Right renal cortex interstitium (tissue), 3 donors: ENCODE measurements at regions not wholly inside any gene's neighbourhood (a gene's known extent, or its start where the extent isn't known, plus 50 kb on each side); places are given as distances from the start of the nearest gene placed in this dataset.

Experiments used
- DNase-seq, 3 donors: peaks; one replicate each; pipeline ENCODE4 v3.0.0-alpha.2; 2013; ENCODE audit warnings: low read depth in 3 of 3, low spot score in 2 of 3

DNA sequence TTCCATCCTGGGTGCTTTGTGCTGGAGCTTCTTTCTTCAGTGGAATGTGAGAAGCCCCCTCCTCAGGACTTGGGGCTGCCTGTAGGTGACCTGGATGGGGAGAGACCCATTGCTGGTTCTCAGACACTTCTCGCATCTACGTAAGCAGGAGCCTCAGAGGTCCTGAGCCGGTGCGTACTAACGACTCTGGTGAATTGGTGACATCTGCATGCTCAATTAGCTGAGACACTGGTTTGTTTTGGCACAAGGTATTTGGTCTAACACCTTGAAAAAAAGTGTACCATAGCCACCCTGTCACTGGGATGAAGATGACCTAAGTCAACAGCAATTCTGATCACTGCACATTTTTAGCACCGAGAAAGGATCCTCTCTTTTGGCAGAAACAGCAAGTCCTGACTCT is 57.7 kb downstream of the LRRC30 start:
- DNase-seq, result no peak

DNA sequence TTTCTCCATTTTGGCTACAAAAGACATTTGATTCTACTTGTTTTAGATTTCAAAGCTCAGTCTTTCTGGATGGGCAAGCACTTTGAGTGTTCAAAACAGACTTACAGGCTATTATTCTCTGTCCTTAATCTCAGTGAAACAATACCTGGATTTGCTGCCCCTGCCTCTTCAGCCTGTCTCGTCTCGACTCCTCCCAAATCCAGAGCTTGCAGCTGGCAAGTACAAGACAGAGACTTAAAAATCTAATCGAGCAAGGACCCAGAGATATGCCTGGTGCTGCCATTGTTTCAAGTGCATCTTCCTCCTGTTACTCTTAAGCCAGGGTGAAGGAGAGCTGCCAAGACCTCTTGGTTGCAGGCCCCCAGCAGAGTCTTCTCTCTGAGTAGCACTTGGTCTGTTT is 59.2 kb downstream of the LRRC30 start:
- no peak for DNase-seq

DNA sequence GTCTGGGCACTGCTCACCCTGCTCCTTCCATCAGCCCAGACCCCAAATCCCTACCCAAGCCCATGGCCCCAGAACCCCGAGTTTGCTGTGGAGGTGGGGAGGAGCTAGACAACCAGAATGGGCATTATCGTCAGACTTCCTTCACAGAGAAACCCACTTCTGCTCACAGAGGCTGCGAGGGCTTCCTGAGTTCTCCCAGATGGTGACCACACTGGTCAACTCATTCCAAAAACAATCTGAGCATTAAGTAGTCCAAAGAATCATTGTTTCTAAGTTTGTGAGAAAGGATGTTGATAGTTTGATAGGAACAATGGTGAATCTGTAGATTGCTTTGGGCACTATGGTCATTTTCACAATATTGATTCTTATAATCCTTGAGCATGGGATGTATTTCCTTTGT is 60.2 kb downstream of the LRRC30 start:
- no peak for DNase-seq

DNA sequence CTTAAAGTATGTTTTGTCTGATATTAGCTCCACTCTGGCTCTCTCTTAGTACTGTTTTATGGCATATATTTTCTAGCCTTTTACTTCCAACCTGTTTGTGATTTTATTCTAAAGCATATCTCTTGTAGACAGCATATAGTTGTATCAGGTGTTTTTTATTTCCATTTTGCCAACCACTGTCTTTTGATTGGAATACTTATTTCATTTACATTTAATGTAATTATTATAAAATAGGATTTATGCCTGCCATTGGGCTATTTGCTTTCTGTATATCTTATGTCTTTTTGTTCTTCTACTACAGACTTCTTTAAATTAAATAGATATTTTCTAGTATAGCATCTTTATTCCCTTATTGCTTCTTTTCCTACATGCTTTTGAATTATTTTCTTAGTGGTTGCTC is 67.3 kb downstream of the LRRC30 start:
- no peak for DNase-seq

DNA sequence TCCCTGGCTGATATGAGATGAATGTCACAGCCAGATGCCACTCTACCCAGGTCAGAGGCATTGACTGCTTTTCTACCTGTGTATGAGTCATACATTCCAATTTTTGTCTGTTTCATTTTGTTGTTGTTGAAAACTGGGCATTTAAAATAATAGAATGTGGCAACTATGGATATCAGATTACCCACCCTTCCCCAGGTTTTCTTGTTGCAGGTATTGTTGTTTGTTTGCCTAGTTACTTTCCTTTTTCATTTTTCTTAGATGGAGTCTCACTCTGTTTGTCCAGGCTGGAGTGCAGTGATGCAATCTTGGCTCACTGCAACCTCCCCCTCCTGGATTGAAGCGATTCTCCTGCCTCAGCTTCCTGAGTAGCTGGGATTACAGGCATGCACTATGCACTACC is 70.2 kb downstream of the LRRC30 start:
- DNase-seq, result no peak

DNA sequence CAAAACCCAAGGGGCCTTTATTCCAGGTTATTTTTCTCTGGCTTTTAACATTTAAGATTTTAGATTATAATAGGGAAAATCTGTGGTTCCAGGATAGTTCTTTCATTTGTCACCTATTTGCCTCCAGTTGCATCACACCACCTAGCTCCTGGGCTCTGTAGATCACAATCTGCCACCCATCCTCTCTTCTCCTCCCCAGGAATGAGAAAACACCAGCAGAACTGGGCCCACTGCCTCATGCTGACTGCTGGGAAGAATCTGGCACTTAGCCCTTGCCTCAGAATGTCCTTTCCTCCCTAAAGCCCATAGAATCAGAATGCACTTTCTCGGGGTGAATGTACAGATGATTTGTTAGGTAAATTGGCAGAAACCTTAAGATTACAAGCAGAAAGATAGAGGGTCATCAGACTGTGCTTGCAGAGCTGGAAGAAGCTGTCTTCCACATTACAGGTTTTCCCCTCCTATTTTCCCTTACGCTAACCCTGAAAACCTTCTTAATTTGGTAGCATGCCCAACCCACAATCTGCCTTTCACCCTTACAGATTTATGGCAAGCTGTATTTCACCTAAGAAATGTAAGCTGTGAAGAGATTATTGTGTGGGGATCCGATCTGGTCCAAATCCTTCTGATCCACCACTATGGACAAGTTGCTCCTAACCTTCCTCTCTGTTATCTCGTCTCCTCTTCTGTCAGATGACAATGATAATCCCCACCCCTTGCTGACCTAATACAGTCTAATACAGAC is 72.6 kb downstream of the LRRC30 start:
- no peak for DNase-seq

DNA sequence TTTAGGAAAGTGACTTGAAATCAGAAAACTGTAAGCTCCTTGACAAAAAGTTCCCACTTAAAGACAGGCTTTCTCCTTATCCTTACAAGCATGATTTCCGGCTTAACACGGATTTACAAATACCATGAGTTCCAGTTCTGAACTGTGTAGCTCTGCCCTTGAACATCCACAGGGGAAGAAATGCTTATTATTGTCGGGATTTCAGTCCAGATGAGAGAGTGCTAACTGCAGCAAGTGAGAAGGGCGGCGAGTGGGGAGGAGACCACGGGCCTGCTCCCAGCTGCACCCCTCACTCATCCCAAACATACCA is 73.1 kb downstream of the LRRC30 start:
- DNase-seq, result no peak

DNA sequence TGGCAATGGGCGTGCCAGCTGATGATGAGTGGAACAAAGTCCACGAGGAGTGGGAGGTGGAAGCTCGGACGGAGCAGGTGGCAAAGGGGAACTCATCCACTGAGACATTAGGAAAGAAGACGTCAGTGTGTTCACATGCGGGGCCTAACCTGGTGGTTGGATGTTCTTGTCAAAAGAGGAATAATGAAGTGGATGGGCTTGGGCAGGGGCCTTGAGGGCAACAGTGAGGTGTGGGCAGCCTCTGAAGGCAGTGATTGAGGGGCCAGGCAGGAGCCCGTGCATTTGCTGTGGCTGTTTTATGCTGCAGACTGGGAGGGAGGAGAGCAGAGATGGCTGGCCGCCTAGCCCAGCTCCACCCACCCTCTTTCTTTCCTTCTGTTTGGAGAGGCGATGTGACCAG is 74.5 kb downstream of the LRRC30 start:
- no peak for DNase-seq

DNA sequence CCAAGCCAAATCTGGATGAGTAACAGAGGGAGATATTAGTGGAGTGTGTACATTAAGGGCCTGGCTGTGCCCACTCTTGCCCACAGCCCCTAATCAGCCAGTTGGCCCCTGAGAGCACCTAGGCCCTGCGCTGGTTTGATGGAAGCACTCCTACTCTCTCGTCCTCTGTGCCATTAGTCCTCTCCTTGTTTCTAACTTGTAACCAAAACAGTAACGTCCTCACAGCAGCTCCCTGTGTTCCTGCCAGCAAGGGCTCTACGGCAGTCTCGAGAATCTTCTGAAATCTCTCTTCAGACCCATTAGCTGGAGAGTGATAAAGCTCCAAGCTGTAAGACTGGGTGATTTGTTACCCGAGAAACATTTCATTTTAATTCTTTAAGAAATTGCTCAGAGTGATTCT is 76.1 kb downstream of the LRRC30 start:
- DNase-seq, result no peak

DNA sequence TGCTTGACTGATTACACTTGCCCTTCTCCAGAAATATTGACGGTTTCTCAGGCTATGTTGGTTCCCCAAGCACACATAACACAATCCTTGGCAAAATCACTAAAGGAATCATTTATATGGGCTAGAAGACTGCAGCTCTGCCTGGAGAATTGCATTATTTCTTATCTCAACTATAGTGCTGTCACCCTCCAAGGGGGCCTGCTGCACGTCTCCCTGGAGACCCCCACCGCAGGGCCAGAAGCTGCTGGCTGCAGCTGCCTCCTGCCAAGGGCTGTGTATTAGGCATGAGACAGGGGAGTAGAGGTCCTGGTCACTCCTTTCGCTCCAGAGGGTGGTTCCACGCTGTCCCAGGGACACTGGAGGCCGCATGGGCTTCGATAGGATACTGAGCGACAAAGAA is 76.6 kb downstream of the LRRC30 start:
- DNase-seq, result no peak

DNA sequence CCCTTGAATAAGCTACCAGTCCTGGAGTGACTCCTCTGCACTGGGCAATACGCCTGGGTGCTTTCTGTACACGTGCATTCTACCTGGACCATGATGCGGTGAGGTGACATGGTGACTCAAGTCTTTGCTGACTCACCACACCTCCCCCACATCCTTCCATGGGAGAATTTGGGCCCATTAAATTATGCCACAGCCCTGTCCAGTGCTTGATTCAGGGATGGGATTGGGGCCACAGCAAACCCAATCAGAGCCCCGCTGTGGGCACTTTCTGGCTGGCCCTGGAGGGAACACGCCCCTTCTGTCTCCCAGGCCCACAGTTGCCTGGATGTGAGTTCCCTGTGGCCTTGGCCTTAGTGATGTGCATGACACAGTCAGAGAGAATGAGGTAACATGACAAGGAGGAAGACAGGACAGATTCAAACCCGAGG is 86.9 kb downstream of the LRRC30 start:
- no peak for DNase-seq

DNA sequence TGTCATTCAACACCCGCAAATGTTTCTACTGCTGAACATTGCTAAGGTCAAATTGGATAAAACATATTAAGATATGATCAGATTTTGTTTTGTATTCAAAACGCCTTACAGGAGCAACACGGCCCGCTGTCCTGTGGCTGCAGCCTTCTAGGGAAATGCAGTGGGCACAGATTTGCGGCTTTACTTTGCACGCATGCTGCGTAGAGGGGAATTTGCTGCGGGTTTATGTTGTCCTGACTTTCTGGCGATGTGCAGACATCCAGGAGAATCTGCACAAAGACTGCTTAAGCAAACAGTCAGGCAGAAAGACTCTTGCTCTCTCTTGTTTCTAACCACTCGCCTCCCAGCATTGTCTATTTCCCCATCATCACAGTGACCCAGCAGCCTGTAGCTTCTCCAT is 88.3 kb downstream of the LRRC30 start:
- DNase-seq, result no peak

DNA sequence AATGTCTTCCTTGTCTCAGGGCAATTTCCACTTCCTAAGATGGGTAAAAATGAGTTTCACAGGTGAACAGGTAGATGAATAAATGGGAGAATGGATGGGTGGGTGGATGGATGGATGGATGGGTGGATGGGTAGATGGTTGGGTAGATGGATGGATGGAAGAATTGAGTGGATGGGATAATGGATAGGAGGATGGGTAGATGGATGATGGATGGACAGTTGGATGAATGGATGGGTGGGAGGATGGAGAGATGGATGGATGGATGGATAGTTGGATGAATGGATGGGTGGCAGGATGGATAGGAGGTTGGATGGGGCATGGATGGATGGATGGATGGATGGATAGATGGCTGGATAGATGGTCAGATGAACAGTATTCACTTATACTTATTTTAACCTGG is 90.9 kb downstream of the LRRC30 start:
- no peak for DNase-seq

DNA sequence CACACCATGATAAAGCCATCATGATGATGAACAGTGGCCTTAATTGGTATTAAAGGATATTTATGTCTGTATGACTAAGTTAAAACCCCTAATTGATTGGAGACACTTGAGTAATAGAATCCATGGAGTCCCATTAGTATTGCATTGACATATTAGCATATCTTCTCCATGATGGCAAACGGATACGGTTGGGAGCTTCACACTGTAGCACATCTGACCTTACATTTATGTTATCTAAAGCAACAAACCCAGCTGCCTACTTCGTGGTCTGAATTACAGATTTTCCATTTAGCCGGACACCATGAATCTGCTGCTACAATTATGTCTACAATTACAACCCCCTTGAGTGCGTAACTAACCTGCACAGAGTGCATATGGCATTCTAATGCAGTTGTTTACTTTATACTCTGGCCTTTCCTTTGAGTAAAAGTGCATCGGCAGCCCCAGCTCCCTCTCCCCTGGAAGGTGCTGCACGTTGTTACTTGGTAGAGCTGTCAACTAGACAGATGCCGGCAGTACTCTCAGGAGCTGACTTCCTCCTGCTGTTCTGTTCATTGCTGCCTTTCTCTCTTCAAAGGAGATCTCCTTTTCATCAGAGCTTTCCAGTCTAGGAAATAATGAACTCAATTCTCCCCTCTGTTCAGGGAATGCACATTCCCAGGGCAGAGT is 92.1 kb downstream of the LRRC30 start:
- DNase-seq, result no peak

DNA sequence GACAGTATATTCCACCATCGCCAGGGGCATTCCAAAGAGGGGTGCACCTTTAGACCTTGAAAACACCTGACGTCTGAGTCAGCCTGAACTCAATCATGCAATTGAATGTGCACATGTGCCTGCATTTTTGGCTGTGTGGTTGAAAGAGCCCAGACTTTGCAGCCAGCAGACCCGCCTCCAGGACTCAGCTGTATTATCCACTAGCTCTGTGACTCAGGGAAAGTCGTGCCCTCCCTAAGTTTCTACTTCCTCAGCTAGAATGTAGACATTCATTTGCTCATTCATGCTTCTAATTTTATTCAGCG is 94.2 kb downstream of the LRRC30 start:
- DNase-seq, result no peak

DNA sequence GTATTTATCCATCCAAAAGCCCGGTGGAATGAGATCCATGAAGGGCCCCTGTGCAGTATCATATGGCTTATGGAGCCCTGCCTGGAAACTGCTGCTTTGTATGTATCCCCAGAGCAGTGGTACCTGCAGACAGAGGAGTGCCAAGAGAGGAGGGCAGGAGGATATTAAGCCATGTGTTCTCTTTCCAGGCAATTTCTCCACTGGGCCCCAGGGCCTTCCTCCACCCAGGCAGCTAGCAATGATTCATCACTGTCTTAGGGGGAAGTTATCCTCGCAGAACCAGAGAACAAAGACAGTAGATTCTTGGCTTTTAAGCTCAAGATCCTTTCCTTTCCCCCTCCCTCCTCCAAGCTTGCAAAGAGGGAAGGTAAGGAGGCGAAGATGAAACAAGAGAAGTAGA is 98.1 kb downstream of the LRRC30 start:
- no peak for DNase-seq

DNA sequence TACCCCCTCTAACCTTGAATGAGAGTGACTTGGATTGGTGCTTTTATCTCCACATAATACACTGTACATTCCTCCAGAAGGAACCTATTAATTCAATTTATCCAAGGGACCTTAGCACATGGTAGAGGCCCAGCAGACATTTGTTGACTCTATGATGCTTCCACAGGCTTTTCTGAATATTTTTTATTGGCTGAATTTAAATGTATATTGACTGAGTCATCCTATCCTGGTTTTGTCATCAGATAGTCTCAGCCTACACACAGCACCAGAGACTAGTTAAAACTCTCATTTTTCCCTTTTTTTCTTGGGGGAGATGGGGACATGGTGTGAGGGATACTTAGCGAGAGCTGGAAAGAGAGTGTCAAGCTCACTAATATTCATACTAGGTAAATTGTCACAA is 101.6 kb downstream of the LRRC30 start:
- no peak for DNase-seq

DNA sequence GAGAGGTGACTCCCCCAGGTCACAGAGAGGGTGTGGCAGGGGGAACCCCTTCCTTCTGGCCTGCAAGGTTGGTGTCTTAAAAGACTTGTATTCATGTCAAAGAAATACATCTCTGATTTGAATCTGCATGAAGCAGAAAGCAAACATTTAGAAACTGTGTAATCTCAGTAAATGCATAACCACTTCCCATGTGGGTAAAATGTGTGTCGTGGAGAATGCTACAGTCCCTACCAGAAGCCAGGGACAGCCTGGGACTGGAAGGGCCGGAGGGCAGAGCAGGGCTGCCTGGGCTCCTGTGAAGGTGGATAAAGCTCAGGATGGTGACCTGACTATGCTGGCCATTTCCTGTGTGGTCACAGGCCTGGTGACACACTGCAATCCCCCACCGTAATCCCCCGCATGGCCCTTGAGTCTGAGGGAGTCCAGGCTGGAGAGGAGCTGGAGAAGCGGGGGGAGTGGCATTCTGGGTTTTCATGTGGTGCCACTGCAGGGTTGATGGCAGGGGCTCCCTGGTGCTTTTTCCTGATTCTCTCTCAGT is 102.2 kb downstream of the LRRC30 start:
- no peak for DNase-seq

DNA sequence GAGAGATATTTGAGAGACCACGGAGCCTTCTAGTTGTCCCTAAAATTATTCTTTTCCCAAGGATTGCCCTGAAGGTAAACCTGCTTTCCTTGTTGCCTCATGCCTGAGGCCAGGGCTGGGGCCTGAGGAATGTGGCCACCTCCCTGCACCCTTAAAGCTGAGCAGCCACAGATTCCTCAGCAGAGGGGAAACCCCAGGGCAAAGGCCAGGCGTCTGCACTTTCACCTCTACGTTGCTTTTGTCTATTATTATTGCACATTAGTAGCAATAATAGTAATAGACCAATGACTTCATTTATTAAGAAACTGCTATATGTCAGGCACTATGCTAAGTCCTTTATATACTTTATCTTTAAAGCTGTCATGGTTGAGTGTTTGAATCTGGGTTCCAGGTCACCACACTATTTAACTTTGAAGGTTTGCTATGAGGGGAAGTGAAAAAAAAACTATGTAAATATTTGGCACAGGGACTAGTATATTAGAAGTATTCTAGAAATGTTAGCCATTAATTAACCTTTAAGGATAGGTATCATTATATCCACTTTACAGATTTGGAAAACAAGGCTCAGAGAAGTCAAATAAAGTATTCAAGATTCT is 104.2 kb downstream of the LRRC30 start:
- no peak for DNase-seq

DNA sequence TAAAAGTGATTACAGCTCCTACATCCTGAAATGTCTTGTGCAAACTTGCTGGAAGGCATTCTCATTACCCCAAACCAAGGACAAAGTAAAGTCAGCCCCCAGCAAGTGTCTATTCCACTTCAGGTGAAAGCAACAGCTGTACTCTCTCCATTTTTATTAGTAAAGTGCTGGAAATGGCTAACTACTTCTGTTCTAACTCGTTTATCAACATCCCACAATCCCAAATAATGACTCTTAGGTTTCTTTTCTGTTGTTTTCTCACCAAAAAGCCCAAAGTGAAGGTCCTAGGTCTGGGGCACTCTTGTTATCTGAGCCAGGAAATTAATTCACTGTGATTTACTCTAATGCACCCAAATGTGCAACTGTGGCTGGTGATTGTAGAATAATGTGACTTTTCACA is 105.7 kb downstream of the LRRC30 start:
- peak in 2 of 3 donors; percentile 36 to 43 for DNase-seq

DNA sequence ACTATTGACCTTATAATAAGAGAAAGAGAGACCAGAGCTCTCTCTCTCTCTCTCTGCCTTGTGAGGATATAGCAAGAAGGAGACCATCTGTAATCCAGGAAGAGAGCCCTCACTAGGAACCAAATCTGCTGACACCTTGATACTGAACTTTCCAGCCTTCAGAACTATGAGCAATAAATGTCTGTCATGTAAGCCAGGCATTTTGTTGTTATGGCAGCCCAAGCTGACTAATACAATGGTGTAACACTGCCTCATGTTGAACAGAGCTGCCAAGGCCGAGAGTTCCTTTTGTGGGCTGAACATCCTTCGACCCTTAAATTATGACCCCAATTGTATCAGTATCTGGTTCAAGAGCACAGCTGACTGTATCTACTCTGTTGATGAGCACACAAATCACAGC is 108.0 kb downstream of the LRRC30 start:
- no peak for DNase-seq

DNA sequence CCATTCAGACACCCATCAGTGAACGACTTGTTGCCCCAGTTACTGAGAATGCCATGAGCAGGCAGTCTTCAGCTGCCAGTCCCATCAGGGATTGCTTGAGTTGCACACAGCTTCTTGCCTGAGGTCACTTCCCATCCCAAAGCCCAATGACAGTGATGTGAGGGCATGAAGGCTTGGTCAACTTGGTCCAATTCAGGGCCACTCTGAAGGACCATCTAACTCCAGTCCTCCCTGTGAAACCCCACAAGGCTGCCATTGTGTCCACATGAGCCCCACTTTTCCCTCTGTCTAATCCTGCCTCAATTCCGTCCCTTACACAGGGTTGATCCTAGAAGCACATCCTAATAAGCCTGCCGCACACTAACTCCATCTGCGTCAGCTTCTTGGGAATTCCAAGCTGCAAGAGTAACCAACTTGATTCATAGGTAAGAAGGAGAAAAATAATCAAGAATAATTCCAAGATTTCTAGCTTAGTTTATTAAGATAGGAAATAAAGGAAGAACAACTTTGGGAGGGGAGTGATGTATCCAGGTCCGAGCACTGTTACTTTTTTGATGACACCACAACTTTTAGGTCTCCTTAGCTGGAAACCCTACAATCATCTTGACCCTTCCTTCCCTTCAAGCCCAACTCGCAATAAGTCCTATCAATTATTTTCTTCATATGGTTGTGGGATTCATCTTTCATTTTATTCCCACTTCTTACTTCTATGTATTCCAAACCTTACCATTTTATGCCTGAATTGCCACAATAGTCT is 110.9 kb downstream of the LRRC30 start:
- no peak for DNase-seq
